Stomach (tissue), 4 donors: ENCODE measurements at regions not wholly inside any gene's neighbourhood (a gene's known extent, or its start where the extent isn't known, plus 50 kb on each side); places are given as distances from the start of the nearest gene placed in this dataset.

Source experiments
- CTCF ChIP-seq, 7 experiments: fragments of 450-650 bp in 4 of 7; fragments of 200-600 bp in 3 of 7; sonication (generic) in 3 of 7; IDR thresholded peaks; one replicate each; pipeline ENCODE4 v1.5.1; 2016 to 2019; ENCODE audit warnings: antibody characterized with exemption in 7 of 7, control low read depth in 2 of 7, mild to moderate bottlenecking in 1 of 7
- POLR2A ChIP-seq, 4 donors: fragments of 450-650 bp; IDR thresholded peaks; one replicate each; pipeline ENCODE4 v1.6.1; 2016; ENCODE audit warnings: antibody characterized with exemption in 4 of 4, control low read depth in 2 of 4, mild to moderate bottlenecking in 1 of 4, moderate library complexity in 1 of 4

GRCh38 chr13:34002924-34003323 is 185.0 kb downstream of the RFC3 start:
- TF ChIP-seq CTCF (IDR thresholded peaks at IDR 0.05) (no peak), POLR2A (IDR thresholded peaks at IDR 0.05) (no peak)
